Activated naive CD4-positive, alpha-beta T cell treated with anti-CD3 and anti-CD28 coated beads, Interleukin-2, amount 50 U/mL, for 72 hours (primary cell): ENCODE measurements at regions not wholly inside any gene's neighbourhood (a gene's known extent, or its start where the extent isn't known, plus 50 kb on each side); places are given as distances from the start of the nearest gene placed in this dataset.

Experiments
- ATAC-seq, 2 donors: fragments of 150-1000 bp; cut with Tn5 transposase; 2 replicates each; pipeline ENCODE4 v1.10.0; 2021; ENCODE audit warnings: mild to moderate bottlenecking in 2 of 2, moderate library complexity in 2 of 2
- DNase-seq, 2 donors: peaks; one replicate each; pipeline ENCODE4 v3.0.0; 2021 to 2022; ENCODE audit warnings: low spot score in 2 of 2
- H3K27ac Mint-ChIP-seq, 2 donors: one replicate each; pipeline ENCODE4 v1.8.0; 2022; ENCODE audit warnings: mild to moderate bottlenecking in 2 of 2, mixed read lengths in 2 of 2
- H3K36me3 Mint-ChIP-seq, 2 donors: one replicate each; pipeline ENCODE4 v1.8.0; 2022; ENCODE audit warnings: mixed read lengths in 2 of 2
- H3K9me3 Mint-ChIP-seq, 2 donors: one replicate each; pipeline ENCODE4 v1.8.0; 2022; ENCODE audit warnings: mixed read lengths in 2 of 2

DNA sequence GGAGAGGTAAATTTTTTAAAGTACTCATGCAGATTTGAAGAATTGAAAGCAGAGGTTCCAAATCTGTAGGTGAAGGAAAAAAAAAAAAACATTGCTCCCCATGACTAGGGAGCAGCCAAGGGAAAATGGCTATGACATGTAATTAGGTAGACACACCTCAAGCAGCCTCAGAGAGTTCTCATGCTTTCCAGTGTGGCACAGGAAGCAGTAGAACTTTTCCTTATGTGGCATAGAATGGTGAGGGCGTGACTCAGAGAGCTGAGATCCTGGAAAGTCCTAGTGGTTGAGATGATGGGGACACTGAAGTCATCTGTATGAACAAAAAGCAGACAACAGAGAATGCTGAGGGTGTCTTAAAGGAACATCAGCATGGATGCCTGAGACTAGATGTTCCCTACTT, 148.6 kb upstream of the NWD2 start:
- H3K27ac Mint-ChIP-seq, result peak overlapping the region in 1 of 2 donors; percentile 75
- no peaks in the 10 kb centered on the region for H3K36me3 Mint-ChIP-seq
- DNase-seq (no peak), ATAC-seq (no peak)
- peaks cover 0 to 4% of the 10 kb centered on the region in 2 donors for H3K9me3 Mint-ChIP-seq

DNA sequence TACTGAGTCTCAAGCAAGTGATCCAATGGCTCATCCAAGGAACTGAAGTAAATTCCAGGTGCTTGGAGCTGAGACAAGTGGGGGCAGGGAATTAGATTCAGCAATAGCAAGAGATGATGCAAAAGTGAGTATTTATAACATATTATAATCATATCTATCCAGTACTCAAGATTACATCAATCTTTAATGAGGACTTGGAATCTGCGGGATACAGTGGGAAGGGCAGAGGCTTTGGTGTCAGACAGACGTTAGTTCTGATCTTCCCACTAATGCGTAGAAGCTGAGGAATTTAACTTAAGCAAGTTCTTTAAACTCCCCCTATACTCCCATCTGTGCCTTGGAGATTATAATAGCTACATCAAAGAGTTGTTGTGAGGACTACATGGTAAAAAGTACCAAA, 143.4 kb upstream of the NWD2 start:
- Mint-ChIP-seq H3K27ac (no peak overlapping the region), H3K36me3 (no peaks in the 10 kb centered on the region), H3K9me3 (no peaks in the 10 kb centered on the region)
- no peak for DNase-seq
- no peak for ATAC-seq

DNA sequence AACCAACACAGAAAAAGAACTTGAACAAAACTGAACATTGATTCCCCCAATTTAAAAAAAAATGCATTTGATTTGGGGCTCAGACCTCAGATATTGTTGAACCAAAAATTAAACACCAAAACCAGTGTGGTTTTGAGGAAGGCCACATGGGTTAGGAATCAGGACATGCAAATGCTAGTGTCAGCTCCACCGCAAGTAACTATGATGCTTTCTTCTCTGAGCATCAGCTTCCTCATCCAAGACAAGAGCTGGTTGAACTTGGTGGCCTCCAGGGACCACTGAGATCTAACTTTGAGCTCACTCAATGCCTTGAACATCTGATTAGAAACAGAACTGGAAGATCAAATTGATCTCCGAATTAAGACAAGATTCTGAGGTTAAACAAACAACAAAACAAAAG, 142.9 kb upstream of the NWD2 start:
- DNase-seq, result no peak
- H3K27ac Mint-ChIP-seq, result no peak overlapping the region
- no peaks in the 10 kb centered on the region for H3K36me3 Mint-ChIP-seq
- ATAC-seq, result no peak
- H3K9me3 Mint-ChIP-seq, result no peaks in the 10 kb centered on the region

DNA sequence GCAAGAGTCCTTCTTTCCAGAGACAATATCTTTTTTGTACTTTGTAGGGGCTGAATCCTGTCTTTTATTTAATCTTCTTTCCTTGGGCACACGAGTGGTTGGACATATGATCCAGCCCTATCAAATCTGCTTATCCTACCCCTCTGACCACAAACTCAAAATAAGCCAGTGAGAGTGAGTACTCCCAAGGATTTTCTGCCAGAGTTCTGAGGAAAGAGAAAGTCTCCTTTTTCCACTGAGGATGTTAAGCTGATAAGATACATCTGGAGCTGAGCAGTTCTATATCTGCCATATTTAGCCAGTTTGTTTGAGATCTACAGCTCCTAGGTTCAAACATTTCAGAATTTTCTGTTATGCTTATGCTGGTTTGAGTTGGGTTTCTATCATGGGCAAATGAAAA, 134.8 kb upstream of the NWD2 start:
- DNase-seq (no peak), ATAC-seq (no peak)
- Mint-ChIP-seq H3K36me3 (no peaks in the 10 kb centered on the region), H3K9me3 (no peaks in the 10 kb centered on the region), H3K27ac (no peak overlapping the region)

DNA sequence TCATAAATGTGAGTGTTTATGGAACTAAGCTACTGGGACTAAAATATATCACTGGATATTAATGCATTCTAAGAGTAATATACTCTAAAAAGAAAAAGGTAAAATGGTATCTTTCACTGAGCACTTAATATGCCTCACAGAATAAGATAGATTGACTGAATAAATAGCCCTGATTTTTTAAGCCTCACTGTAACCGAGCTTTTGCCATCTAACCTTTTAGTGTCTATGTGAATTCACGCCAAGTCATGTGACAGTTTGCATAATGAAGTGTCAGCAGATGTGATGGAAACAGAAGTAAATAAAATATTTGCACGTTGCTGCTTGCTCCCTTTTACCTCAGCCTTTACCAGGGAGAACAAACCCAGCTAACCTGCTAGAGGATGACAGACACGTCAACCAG, 119.7 kb upstream of the NWD2 start:
- Mint-ChIP-seq H3K36me3 (no peaks in the 10 kb centered on the region), H3K27ac (no peak overlapping the region), H3K9me3 (no peaks in the 10 kb centered on the region)
- DNase-seq (no peak), ATAC-seq (no peak)

DNA sequence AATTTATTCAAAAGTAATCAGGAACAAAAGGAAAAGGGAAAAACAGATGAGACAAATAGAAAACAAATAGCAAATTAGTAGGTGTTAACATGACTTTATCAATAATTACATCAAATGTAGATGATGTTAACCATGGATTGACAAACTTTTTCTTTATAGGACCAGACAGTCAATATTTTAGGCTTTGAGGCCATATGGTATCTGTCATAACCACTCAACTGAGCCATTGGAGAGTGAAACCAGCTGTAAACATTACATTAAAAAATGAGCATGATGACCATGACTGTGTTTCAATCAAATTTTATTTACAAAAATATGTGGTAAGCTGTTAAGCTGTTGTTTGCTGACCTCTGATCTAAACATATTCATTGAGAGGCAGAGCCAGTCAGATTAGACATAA, 118.5 kb upstream of the NWD2 start:
- Mint-ChIP-seq H3K27ac (no peak overlapping the region), H3K36me3 (no peaks in the 10 kb centered on the region), H3K9me3 (no peaks in the 10 kb centered on the region)
- ATAC-seq (no peak), DNase-seq (no peak)

DNA sequence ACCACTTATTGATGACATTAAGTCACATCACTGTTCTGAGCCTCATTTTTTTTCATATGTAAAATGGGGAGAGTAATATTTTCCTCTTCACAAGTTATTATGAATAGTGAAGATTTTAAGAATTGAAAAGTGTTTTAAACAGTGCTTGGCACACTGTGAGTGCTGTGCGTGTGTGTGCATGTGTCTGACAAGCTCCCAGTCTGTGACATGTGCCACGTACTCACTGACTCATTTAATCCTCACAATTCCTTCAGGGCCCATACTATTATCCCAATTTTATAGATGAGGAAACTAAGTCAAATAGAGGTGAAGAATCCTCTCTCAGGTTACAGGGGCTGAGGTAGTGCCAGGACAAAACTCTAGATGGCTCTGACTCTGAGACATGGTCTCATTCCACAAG, 114.1 kb upstream of the NWD2 start:
- Mint-ChIP-seq H3K9me3 (no peaks in the 10 kb centered on the region), H3K27ac (no peak overlapping the region), H3K36me3 (no peaks in the 10 kb centered on the region)
- ATAC-seq, result no peak
- DNase-seq, result no peak

DNA sequence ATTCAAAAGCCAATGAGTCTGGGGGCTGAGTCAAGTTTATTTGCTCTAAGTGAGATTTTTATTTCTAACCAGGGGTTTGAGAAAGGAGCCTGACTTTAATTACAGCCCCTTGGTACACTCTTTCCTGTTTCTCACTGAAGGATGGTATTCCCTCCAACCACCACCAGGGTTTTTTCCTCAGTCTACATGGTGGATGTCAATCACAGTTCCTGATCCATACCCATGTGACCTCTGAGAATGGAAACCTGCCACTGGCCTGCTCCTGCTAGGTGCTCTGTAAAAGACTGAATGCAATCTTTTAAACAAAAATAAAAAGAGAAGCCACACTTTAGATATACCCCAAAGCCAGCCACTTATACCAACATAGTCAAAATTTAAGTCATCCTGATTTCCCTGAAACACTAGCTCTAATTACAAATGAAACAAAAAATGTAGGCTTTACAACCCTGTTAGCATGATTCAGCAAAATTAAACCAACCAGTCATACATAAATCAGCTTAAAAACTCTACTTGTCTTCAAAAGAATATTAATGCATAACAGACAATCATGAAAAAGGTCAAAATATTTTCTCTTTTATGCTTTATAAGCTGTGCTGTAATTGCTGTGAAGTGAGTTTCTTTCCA, 112.1 kb upstream of the NWD2 start:
- Mint-ChIP-seq H3K9me3 (no peaks in the 10 kb centered on the region), H3K27ac (no peak overlapping the region), H3K36me3 (no peaks in the 10 kb centered on the region)
- no peak for DNase-seq
- ATAC-seq, result no peak

DNA sequence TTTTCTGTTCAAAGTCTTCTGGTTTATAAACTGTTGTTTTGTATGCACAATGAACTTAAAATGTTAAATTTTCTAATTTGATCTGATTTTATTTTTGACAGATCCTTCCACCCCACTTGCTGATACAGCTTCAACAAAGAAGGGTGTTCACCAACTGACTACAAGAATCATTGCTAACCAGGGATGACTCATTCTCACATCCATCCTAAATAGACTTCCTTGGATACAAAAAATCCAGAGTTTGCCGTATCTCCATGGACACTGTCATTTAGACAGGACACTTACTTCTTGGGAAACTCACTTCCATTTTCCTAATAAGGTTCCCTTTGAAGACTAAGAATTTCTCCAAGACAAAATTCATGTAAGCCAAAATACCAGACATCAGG, 111.6 kb upstream of the NWD2 start:
- DNase-seq, result no peak
- H3K36me3 Mint-ChIP-seq, result no peaks in the 10 kb centered on the region
- ATAC-seq, result no peak
- H3K9me3 Mint-ChIP-seq, result no peaks in the 10 kb centered on the region
- no peak overlapping the region for H3K27ac Mint-ChIP-seq

DNA sequence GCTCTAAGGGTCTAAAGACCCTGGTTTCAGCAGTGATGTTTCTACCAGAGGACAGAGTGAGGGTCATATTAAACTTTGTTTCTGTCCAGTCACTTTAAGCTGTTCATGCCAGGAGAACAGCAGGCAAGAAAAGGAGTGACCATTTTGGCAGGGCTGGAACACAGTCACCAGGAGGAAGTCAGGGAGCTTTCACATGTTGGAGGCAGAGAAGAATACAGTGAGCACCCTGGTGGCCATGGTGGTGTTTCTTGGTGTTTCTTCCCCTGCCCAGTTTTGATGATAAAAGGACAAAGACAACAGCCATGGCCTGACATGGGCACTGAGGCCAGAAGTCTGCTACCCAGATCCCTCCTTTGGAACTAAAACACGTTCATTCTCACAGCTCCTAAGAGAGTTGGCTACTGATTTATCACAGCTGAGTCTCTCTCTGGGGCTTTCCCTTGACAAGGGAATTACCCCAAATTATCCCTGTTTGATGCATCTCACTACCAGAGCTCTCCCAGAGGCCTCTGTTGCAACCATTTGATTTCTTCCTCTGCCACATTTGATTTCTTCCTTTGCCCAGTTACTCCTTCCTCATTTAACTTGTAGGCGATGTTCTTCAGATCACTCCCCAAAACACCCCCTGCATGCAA, 106.4 kb upstream of the NWD2 start:
- peak; percentile 46 to 73 for ATAC-seq

DNA sequence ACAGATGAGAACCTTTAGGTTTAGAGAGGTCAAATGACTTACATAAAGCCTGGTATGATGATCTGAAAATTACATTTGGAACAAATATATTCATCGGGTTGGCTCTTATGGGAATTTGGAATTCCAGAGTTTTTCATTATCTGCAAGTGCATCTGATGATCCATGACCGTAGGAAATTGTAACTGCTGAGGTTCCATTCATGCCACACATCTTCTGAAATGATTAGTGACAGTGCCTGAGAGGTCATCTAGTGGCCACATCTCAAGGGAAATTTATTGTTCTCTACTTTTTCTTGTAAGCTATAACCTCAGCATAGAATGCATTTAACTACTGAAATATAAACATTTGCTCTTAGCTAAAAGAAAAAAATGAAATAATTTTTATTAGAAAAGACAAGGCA, 105.8 kb upstream of the NWD2 start:
- ATAC-seq (no peak), DNase-seq (no peak)
- peaks cover 0 to 4% of the 10 kb centered on the region in 2 donors for H3K9me3 Mint-ChIP-seq
- H3K27ac Mint-ChIP-seq, result no peak overlapping the region
- no peaks in the 10 kb centered on the region for H3K36me3 Mint-ChIP-seq

More for the DNA sequence above, 106.4 kb upstream of the NWD2 start:
- Mint-ChIP-seq H3K36me3 (no peaks in the 10 kb centered on the region), H3K27ac (no peak overlapping the region), H3K9me3 (peaks cover 0 to 4% of the 10 kb centered on the region in 2 donors)
- DNase-seq, result no peak

DNA sequence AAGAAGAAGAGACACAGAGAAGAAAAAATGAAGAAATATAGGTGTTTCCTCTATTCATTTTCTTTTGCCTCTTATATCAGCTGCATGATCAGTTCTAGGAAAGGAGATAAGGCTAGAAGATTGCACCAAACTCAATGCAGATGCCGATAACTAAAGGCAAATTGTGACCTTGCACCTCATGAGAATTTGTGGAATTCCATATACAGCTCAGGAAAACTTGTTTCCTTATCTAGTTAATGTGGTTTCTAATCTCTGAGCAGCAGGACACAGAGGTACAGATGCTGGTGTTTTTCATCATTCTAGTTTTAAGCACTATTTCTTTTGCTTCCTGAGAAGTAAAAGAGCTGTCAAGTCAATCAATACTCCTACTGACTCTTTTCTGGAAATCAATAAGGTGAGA, 104.6 kb upstream of the NWD2 start:
- H3K27ac Mint-ChIP-seq, result no peak overlapping the region
- ATAC-seq, result no peak
- no peak for DNase-seq
- peaks cover 0 to 4% of the 10 kb centered on the region in 2 donors for H3K9me3 Mint-ChIP-seq
- no peaks in the 10 kb centered on the region for H3K36me3 Mint-ChIP-seq

DNA sequence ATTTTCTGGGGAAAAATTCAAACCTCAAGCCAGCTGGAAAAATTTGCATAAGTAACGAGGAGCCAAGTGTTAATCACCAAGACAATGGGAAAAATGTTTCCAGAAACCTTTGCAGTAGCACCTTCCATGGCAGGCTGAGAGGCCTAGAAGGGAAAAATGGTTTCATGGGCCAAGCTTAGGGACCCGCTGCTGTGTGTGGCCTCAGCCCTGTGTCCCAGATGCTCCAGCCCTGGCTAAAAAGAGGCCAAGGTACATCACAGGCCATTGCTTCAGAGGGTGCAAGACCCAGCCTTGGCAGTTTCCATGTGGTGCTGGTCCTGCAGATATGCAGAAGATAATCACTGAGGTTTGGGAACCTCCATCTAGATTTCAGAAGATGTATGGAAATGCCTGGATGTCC, 98.3 kb upstream of the NWD2 start:
- H3K27ac Mint-ChIP-seq, result no peak overlapping the region
- peaks cover 5 to 8% of the 10 kb centered on the region in 2 donors for H3K9me3 Mint-ChIP-seq
- no peak for DNase-seq
- ATAC-seq, result no peak
- peaks cover 0 to 4% of the 10 kb centered on the region in 2 donors for H3K36me3 Mint-ChIP-seq

DNA sequence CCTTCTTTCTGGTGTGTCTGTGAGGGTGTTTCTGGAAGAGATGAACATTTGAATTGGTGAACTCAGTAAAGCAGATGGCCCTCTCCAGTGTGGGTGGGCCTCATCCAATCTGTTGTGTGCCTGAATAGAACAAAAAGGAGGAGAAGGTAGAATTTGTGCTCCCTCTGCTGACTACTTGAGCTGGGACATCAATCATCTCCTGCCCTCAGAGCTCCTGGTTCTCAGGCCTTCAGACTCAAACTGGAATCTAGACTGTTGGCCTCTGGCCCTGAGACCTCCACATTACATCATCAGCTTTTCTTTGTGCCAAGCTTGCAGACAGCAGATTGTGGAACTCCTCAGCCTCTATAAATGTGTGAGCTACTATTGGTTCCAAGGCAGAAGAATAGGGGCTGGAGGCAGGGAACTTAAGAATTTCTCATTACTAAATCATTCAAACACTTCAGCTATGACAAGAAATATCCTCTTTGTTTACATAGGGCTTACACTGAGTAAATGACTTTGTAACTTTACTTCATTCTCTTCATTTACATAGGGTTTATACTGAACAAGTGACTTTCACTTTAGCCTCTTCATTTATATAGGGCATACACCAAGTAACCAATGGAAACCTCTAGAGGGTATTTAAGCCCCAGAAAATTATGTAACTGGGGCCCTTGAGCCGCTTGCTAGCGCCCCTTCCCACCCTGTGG, 86.9 kb upstream of the NWD2 start:
- Mint-ChIP-seq H3K27ac (no peak overlapping the region), H3K36me3 (no peaks in the 10 kb centered on the region), H3K9me3 (no peaks in the 10 kb centered on the region)
- ATAC-seq (no peak), DNase-seq (no peak)

DNA sequence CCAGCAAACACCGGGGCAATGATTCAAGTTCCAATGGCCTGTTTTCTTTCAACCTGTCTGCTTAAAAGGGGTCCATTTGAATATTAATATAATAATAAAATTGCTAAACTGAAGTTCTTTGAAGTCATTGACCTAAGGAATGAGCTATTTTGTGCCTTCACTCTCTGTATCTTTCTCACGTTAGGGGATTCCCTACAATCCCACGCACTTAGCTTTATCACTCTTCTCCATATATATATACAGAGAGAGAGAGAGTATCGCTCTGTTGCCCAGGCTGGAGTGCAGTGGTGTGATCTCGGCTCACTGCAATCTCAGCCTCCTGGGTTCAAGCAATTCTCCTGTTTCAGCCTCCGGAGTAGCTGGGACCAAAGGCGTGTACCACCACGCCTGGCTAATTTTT, 83.9 kb upstream of the NWD2 start:
- ATAC-seq (no peak), DNase-seq (no peak)
- Mint-ChIP-seq H3K27ac (no peak overlapping the region), H3K9me3 (no peaks in the 10 kb centered on the region), H3K36me3 (no peaks in the 10 kb centered on the region)

DNA sequence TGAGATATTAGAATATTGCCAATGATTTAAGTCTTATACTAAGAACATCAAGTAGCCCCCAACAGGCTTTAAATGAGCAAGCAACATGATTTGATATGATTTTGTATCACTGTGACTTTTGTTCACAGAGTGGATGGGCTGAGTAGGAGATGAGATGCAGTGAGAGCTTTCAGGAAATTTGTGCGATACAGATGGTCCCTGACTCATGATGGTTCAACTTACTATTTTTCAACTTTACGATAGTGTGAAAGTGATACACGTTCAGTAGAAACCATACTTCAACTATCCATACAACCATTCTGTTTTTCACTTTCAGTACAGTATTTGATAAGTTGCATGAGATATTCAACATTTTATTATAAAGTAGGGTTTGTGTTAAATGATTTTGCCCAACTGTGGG, 78.7 kb upstream of the NWD2 start:
- ATAC-seq (no peak), DNase-seq (no peak)
- Mint-ChIP-seq H3K36me3 (no peaks in the 10 kb centered on the region), H3K27ac (no peak overlapping the region), H3K9me3 (no peaks in the 10 kb centered on the region)

DNA sequence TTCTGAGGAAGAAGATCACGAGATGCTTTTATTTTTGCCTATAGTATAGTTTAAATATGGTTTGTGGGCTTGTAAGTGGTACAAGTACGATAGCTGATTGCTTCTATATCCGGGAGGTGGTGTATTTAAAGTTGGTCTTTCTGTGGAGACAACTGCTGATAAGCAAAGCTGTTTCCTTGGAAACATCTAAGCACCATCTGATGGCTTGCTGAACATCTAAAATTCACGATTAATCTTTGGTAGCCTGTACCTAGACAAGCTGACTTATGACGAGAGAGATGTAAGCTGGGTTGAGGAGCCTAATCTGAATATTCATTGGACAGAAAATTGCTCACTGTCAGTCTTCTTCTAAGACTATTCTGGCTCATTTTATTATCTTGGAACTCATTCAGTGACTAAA, 74.6 kb upstream of the NWD2 start:
- DNase-seq (no peak), ATAC-seq (no peak)
- no peaks in the 10 kb centered on the region for H3K36me3 Mint-ChIP-seq
- no peaks in the 10 kb centered on the region for H3K9me3 Mint-ChIP-seq
- H3K27ac Mint-ChIP-seq, result no peak overlapping the region

DNA sequence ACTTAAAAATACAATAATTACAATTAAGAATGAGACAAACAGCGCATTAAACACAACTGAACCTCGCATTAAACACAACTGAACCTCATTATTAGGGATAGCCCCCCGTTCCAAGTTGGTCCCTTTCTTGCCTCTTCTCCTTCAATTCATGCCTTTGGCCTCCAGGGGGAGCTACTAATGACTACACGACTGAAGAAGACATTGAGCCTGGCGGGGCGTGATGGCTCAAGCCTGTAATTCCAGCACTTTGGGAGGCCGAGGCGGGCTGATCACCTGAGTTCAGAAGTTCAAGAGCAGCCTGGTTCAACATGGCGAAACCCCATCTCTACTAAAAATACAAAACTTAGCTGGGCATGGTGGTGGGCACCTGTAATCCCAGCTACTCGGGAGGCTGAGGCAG, 56.4 kb upstream of the NWD2 start:
- Mint-ChIP-seq H3K9me3 (no peaks in the 10 kb centered on the region), H3K27ac (no peak overlapping the region), H3K36me3 (no peaks in the 10 kb centered on the region)
- DNase-seq (peak in 1 of 2 donors; percentile 18), ATAC-seq (no peak)
